ENCODE measurements at regions not wholly inside any gene's neighbourhood (a gene's known extent, or its start where the extent isn't known, plus 50 kb on each side); places are given as distances from the start of the nearest gene placed in this dataset.

DNA sequence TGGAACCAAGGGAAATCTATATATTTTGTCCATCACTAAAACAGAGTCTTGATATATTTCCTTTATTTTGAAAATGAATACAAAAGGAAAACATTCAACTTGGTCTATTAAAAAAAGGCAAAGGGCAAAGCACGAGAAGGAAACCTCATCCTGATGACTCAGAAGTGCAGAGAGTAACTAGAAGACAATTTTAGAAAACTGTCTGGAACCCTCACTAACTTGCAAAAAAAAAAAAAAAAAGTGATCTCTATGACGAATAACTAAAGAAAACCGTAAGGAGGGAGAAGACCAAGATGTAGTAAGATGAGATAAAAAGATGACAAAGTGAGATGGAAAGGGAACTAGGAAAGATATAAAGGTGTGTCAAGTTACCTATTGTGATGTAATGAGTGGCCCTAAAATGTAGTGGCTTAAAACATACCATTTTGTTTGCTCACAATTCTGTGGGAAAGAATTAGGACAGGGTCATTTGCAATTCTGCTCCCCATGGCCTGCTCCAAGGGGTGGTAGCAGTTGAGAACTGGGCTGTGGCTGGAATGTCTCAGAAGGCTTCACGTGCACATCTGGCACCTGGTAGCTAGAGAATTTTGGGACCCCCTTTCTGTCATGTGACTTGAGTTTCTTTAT, 303.0 kb downstream of the DYSF start:
- DNase-seq: no peak
- H3K27ac Mint-ChIP-seq: no peak overlapping the region
- Histone ChIP-seq H3K4me3 (ENCODE audit: low read length in 2 of 2) (no peak overlapping the region), H3K27me3 (ENCODE audit: insufficient read depth, low read length) (no peaks in the 10 kb centered on the region), H3K4me1 (ENCODE audit: insufficient read depth, low read length) (no peaks in the 10 kb centered on the region), H3K36me3 (ENCODE audit: insufficient read depth, low read length) (no peaks in the 10 kb centered on the region), H3K9me3 (ENCODE audit: control insufficient read depth in 1 of 2, low read length in 2 of 2) (no peaks in the 10 kb centered on the region), H3K27ac (ENCODE audit: low read depth, low read length) (no peak overlapping the region)
- CTCF ChIA-PET (ENCODE audit: partially characterized antibody): no interaction called here
- no peaks in the 10 kb centered on the region for H3K36me3 Mint-ChIP-seq
- intact Hi-C loops (cut with micrococcal nuclease): no loop called here
- POLR2A ChIA-PET (ENCODE audit: partially characterized antibody): no interaction called here
- peaks cover 5 to 8% of the 10 kb centered on the region in 2 donors for H3K27me3 Mint-ChIP-seq
- H3K4me1 Mint-ChIP-seq: no peaks in the 10 kb centered on the region
- H3K9me3 Mint-ChIP-seq: peaks cover 0 to 9% (median 5%) of the 10 kb centered on the region in 8 donors
- H3K4me3 Mint-ChIP-seq: no peak overlapping the region

DNA sequence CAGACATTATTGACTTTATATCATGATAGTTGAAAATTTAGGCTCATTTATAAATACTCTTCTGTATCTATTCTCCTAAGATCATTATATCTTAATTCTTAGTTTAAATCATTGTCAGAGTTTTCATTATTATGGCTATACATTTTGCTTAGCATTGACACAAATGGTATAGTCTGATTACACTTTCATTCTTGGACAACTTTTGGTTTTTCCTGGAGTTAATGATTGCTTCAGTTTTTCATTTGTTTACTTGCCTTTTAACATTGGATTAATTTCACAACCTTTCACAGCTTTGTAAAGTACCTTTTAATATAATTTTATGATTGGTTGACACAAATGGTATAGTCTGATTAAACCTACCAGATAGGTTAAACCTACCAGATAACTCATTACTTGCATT, 298.2 kb downstream of the DYSF start:
- peaks cover 5 to 8% of the 10 kb centered on the region in 2 donors for H3K27me3 Mint-ChIP-seq
- ChIA-PET CTCF (ENCODE audit: partially characterized antibody) (interaction anchor here (0.6 kb wide), 1 partner anchor 71 kb away, joined by 3 read pairs; no protein-coding TSS in a partner anchor), POLR2A (ENCODE audit: partially characterized antibody) (no interaction called here)
- H3K4me3 ChIP-seq (ENCODE audit: low read length in 2 of 2): no peak overlapping the region
- H3K4me1 Mint-ChIP-seq: no peaks in the 10 kb centered on the region
- H3K27me3 ChIP-seq (ENCODE audit: insufficient read depth, low read length): no peaks in the 10 kb centered on the region
- H3K36me3 Mint-ChIP-seq: no peaks in the 10 kb centered on the region
- no peaks in the 10 kb centered on the region for H3K36me3 ChIP-seq (ENCODE audit: insufficient read depth, low read length)
- DNase-seq: no peak
- H3K27ac ChIP-seq (ENCODE audit: low read depth, low read length): no peak overlapping the region
- no peak overlapping the region for H3K4me3 Mint-ChIP-seq
- peaks cover 0 to 15% (median 5%) of the 10 kb centered on the region in 8 donors for H3K9me3 Mint-ChIP-seq
- H3K4me1 ChIP-seq (ENCODE audit: insufficient read depth, low read length): no peaks in the 10 kb centered on the region
- intact Hi-C loops (cut with micrococcal nuclease): no loop called here
- H3K9me3 ChIP-seq (ENCODE audit: control insufficient read depth in 1 of 2, low read length in 2 of 2): no peaks in the 10 kb centered on the region
- no peak overlapping the region for H3K27ac Mint-ChIP-seq

DNA sequence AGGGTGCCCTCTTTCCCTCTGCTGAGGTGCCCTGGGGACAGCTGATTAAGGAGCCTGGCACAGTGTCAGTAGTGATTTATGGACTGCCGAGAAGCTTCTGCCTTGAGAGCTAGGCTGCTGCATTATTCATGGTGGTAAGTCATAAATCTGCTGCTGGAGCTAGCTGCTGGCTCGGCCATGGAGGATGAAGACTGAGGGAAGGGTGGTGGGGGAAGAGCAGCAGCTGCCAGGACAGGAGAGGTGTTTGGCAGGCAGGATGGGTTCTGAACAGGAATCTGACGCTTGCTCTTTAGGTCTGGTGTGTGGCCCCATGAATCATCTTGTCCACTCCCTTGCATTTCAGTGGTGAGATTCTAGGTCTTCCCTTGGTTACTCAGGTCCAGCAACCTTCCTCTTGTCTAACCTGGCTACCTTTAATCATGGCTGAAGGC, 296.3 kb downstream of the DYSF start:
- Mint-ChIP-seq H3K36me3 (no peaks in the 10 kb centered on the region), H3K4me1 (no peaks in the 10 kb centered on the region), H3K4me3 (no peak overlapping the region), H3K27me3 (peaks cover 4 to 6% of the 10 kb centered on the region in 2 donors), H3K9me3 (peaks cover 0 to 15% (median 5%) of the 10 kb centered on the region in 8 donors), H3K27ac (no peak overlapping the region)
- Histone ChIP-seq H3K4me3 (ENCODE audit: low read length in 2 of 2) (no peak overlapping the region), H3K9me3 (ENCODE audit: control insufficient read depth in 1 of 2, low read length in 2 of 2) (no peaks in the 10 kb centered on the region), H3K4me1 (ENCODE audit: insufficient read depth, low read length) (no peaks in the 10 kb centered on the region), H3K27ac (ENCODE audit: low read depth, low read length) (no peak overlapping the region), H3K27me3 (ENCODE audit: insufficient read depth, low read length) (no peaks in the 10 kb centered on the region), H3K36me3 (ENCODE audit: insufficient read depth, low read length) (no peaks in the 10 kb centered on the region)
- intact Hi-C loops (cut with micrococcal nuclease): no loop called here
- ChIA-PET POLR2A (ENCODE audit: partially characterized antibody) (no interaction called here), CTCF (ENCODE audit: partially characterized antibody) (no interaction called here)
- no peak for DNase-seq

DNA sequence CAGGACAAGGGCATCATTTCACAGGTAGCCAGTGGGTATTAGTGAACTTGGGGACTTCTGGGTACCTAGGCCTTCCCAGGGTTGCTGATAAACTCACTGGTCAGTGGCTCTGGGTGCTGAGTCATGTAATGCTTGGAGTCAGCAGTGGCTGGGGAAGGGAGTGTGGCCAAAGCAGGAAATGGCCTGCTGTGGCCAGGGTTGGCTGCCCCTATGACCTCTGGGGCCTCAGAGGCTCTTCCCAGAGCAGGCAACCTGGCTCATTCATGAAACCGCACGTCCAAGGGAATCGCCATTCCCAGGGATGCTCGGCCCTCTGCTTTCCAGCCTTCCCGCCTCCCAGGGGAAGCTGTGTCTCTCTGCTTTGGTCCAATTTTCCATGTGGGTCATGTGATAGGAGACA, 294.9 kb downstream of the DYSF start:
- no peak overlapping the region for H3K4me3 ChIP-seq (ENCODE audit: low read length in 2 of 2)
- intact Hi-C loops (cut with micrococcal nuclease): no loop called here
- no peaks in the 10 kb centered on the region for H3K36me3 Mint-ChIP-seq
- no peaks in the 10 kb centered on the region for H3K9me3 ChIP-seq (ENCODE audit: control insufficient read depth in 1 of 2, low read length in 2 of 2)
- H3K4me1 ChIP-seq (ENCODE audit: insufficient read depth, low read length): no peaks in the 10 kb centered on the region
- ChIA-PET POLR2A (ENCODE audit: partially characterized antibody) (no interaction called here), CTCF (ENCODE audit: partially characterized antibody) (no interaction called here)
- H3K27ac ChIP-seq (ENCODE audit: low read depth, low read length): no peak overlapping the region
- no peak overlapping the region for H3K4me3 Mint-ChIP-seq
- no peaks in the 10 kb centered on the region for H3K27me3 ChIP-seq (ENCODE audit: insufficient read depth, low read length)
- no peak overlapping the region for H3K27ac Mint-ChIP-seq
- peaks cover 0 to 15% (median 6%) of the 10 kb centered on the region in 8 donors for H3K9me3 Mint-ChIP-seq
- no peak for DNase-seq
- peaks cover 4 to 6% of the 10 kb centered on the region in 2 donors for H3K27me3 Mint-ChIP-seq
- no peaks in the 10 kb centered on the region for H3K36me3 ChIP-seq (ENCODE audit: insufficient read depth, low read length)
- no peaks in the 10 kb centered on the region for H3K4me1 Mint-ChIP-seq

- no peaks in the 10 kb centered on the region for H3K36me3 ChIP-seq (ENCODE audit: insufficient read depth, low read length)
- Mint-ChIP-seq H3K36me3 (no peaks in the 10 kb centered on the region), H3K4me1 (no peaks in the 10 kb centered on the region), H3K27me3 (peaks cover 4 to 6% of the 10 kb centered on the region in 2 donors), H3K4me3 (no peak overlapping the region), H3K9me3 (peaks cover 0 to 15% (median 6%) of the 10 kb centered on the region in 8 donors), H3K27ac (no peak overlapping the region)
- H3K4me3 ChIP-seq (ENCODE audit: low read length in 2 of 2): no peak overlapping the region
- no peaks in the 10 kb centered on the region for H3K27me3 ChIP-seq (ENCODE audit: insufficient read depth, low read length)
- ChIA-PET POLR2A (ENCODE audit: partially characterized antibody) (no interaction called here), CTCF (ENCODE audit: partially characterized antibody) (no interaction called here)
- intact Hi-C loops (cut with micrococcal nuclease): no loop called here
- H3K4me1 ChIP-seq (ENCODE audit: insufficient read depth, low read length): no peaks in the 10 kb centered on the region
- no peak overlapping the region for H3K27ac ChIP-seq (ENCODE audit: low read depth, low read length)
- no peak for DNase-seq
- H3K9me3 ChIP-seq (ENCODE audit: control insufficient read depth in 1 of 2, low read length in 2 of 2): no peaks in the 10 kb centered on the region
Observed at GRCh38 chr2:71747559-71747958, 294.2 kb downstream of the DYSF start.

- Histone ChIP-seq H3K4me1 (ENCODE audit: insufficient read depth, low read length) (no peaks in the 10 kb centered on the region), H3K9me3 (ENCODE audit: control insufficient read depth in 1 of 2, low read length in 2 of 2) (no peaks in the 10 kb centered on the region), H3K27ac (ENCODE audit: low read depth, low read length) (no peak overlapping the region), H3K27me3 (ENCODE audit: insufficient read depth, low read length) (no peaks in the 10 kb centered on the region), H3K4me3 (ENCODE audit: low read length in 2 of 2) (no peak overlapping the region), H3K36me3 (ENCODE audit: insufficient read depth, low read length) (no peaks in the 10 kb centered on the region)
- ChIA-PET POLR2A (ENCODE audit: partially characterized antibody) (no interaction called here), CTCF (ENCODE audit: partially characterized antibody) (no interaction called here)
- no peak for DNase-seq
- Mint-ChIP-seq H3K4me1 (no peaks in the 10 kb centered on the region), H3K36me3 (no peaks in the 10 kb centered on the region), H3K27me3 (peaks cover 4 to 6% of the 10 kb centered on the region in 2 donors), H3K9me3 (peaks cover 0 to 11% (median 4%) of the 10 kb centered on the region in 8 donors), H3K4me3 (no peak overlapping the region), H3K27ac (no peak overlapping the region)
- intact Hi-C loops (cut with micrococcal nuclease): no loop called here
Observed at GRCh38 chr2:71746946-71747501, 293.7 kb downstream of the DYSF start.

- ChIA-PET CTCF (ENCODE audit: partially characterized antibody) (no interaction called here), POLR2A (ENCODE audit: partially characterized antibody) (no interaction called here)
- H3K36me3 Mint-ChIP-seq: no peaks in the 10 kb centered on the region
- H3K9me3 ChIP-seq (ENCODE audit: control insufficient read depth in 1 of 2, low read length in 2 of 2): no peaks in the 10 kb centered on the region
- H3K27me3 Mint-ChIP-seq: peaks cover 2 to 4% of the 10 kb centered on the region in 2 donors
- H3K4me1 Mint-ChIP-seq: no peaks in the 10 kb centered on the region
- no peak overlapping the region for H3K4me3 Mint-ChIP-seq
- H3K4me1 ChIP-seq (ENCODE audit: insufficient read depth, low read length): no peaks in the 10 kb centered on the region
- no peak overlapping the region for H3K27ac ChIP-seq (ENCODE audit: low read depth, low read length)
- intact Hi-C loops (cut with micrococcal nuclease): no loop called here
- no peak for DNase-seq
- peaks cover 0 to 11% (median under 1%) of the 10 kb centered on the region in 8 donors for H3K9me3 Mint-ChIP-seq
- H3K27ac Mint-ChIP-seq: no peak overlapping the region
- H3K4me3 ChIP-seq (ENCODE audit: low read length in 2 of 2): no peak overlapping the region
- no peaks in the 10 kb centered on the region for H3K27me3 ChIP-seq (ENCODE audit: insufficient read depth, low read length)
- H3K36me3 ChIP-seq (ENCODE audit: insufficient read depth, low read length): no peaks in the 10 kb centered on the region
Observed at GRCh38 chr2:71744781-71745180, 291.4 kb downstream of the DYSF start.
